ENCODE measurements at regions not wholly inside any gene's neighbourhood (a gene's known extent, or its start where the extent isn't known, plus 50 kb on each side); places are given as distances from the start of the nearest gene placed in this dataset.

DNA sequence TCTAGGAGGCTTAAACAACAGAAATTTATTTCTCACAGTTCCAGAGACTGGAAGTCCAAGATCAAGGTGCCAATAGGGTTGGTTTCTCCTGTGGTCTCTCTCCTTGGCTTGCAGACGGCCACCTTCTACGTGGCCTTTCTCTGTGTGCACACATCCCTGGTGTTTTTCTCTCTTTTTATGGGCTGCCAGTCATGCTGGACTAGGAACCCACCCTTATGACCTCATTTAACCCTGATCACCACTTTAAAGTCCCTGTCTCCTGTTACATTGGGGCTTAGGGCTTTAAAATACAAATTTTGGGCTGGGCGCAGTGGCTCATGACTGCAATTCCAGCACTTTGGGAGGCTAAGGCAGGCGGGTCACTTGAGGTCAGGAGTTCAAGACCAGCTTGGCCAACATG lies 157.1 kb downstream of the TLE1 start:
- intact Hi-C loops (cut with micrococcal nuclease): no loop called here

GRCh38 chr9:81531511-81531910 lies 157.8 kb downstream of the TLE1 start:
- intact Hi-C loops (cut with micrococcal nuclease): no loop called here

DNA sequence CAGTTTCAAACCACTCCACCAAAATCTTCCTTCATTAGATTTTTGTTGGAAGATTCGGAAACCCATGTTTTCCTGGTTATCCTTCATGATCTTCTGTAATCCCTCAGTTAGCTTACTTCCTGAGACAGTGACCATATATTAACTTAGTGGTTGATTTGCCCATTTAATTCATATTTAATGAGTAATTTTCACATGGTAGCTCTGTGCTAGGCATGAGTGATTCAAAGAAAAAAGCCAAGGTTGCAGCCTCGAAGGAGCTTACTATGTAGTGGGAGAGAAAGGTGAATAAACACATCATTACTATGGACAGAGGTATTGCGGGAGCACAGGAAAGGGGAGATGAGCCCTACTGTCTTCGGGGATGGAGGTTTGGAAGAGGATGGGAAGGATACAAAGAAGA lies 158.5 kb downstream of the TLE1 start:
- intact Hi-C loops (cut with micrococcal nuclease): no loop called here

DNA sequence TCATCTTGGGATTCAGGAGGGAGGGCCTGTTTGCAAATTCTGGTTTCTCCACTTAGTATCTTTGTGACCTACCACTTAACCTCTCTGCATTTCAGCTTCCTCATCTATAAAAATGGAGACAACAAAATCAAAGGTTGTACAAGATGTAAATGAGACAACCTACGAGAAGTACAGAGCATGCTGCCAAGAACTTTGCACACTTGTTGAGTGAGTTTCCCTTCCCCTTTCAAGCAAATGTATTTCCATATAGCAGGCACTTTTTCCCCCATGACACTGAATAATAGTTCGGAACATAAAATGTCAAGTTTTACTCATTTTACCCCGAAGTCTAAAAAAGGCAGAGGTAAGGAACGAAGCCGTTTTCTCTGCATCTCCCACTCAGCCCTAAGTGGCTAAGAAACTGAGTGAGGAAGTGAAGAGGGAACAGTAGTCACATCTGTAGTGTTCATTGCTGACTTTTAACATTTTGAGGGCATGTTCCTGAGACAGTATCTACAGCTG lies 159.0 kb downstream of the TLE1 start:
- intact Hi-C loops (cut with micrococcal nuclease): no loop called here

DNA sequence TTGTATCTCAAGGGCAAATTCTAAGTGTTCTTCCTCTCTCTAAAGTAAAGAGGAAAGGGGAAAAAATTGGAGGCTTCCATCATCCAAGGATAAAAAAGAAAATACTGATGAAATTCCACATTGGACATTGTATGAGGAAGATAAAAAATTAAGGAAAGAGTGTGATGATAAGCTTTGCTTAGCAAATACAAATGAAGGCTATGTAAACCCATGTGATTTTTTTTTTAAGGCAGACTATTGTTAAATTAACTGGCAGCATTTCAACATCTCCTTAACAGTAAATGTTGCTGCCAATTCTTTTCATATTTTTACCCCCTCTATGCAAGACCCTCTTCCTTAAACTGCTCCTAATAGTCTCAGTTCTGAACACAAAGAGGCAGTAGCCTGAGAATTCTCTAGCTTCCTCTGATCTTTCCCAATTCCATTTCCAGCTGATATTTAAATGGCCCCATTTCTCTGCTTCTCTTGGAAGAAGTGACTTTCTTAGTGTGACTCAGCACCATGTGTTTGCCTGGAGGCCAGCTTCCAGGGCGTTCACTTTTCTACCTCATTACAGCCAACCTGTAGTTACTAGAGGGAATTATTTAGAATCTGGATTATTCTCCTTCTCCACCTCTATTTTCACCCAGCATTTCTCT lies 159.7 kb downstream of the TLE1 start:
- intact Hi-C loops (cut with micrococcal nuclease): no loop called here

- intact Hi-C loops (cut with micrococcal nuclease): no loop called here
These were observed 162.8 kb downstream of the TLE1 start for GRCh38 chr9:81526587-81526986.

DNA sequence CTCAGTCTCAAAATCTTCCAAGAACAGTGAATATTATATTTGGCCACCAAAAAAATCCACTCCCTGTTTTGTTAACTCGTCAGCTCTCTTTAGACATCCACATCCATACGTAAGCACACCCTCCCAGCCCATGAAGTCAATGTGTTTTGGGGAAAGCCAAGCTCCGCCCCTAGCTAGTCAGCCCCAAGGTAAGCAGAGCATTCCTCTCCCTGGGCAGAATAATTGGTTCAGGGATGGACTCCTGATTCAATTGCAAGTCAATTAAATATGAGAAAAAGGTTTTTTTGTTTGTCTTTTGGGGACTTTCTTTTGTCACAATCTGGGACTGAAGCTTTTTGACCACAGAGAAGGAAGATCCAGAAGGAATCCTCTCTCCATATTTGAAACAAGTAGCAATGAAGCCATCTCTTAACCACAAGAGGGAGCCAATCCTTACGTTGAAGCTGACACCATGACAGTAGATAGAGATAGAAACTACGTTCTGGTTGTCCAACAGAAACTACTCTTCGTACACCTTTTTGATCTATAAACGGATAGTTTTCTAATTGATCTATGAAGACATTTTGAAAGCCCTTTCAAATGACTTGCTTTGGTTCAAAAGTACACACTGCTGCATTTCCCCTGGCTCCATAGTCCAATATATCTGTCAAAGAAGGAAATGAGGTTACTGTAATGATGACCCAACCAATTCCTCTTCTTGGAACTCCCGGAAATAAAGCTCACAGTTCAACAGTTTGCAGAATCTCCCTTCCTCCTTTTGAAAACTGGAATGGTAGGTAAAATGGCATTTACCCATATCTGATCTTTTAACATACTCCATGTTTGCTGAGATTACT lies 166.4 kb downstream of the TLE1 start:
- intact Hi-C loops (cut with micrococcal nuclease): no loop called here

DNA sequence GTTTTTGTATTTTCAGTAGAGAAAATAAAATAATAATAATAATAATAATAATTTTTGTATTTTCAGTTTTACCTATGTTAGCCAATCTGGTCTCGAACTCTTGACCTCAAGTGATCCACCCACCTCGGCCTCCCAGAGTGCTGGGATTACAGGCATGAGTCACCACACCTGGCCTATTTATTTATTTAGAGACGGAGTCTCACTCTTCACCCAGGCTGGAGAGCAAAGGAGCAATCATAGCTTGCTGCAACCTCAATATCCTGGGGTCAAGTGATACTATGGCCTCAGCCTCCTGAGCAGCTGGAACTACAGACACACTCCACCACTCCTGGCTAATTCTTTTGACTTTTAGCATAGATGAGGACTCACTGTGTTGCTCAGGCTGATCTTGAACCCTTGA lies 167.5 kb downstream of the TLE1 start:
- intact Hi-C loops (cut with micrococcal nuclease): no loop called here

- intact Hi-C loops (cut with micrococcal nuclease): no loop called here
These were observed 169.4 kb downstream of the TLE1 start for GRCh38 chr9:81519816-81520495.

DNA sequence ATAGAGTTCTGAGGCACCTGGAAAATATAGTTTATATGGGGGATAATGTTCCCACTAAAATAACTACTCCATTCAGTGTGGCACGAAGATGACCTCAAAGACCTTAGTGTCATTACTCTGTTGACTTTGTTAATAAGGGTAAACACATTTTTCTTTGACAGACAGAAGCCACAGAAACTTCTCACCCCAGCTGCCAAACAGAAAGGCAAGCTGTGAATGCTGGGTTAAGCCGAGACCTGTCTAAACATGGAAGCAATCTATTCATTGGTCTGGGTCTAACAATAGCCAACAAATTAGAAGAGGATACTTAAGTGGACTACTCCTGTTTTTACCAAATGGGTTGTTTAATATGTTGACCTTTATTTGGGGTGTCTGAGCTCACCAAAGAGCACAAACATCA lies 171.4 kb downstream of the TLE1 start:
- intact Hi-C loops (cut with micrococcal nuclease): no loop called here

DNA sequence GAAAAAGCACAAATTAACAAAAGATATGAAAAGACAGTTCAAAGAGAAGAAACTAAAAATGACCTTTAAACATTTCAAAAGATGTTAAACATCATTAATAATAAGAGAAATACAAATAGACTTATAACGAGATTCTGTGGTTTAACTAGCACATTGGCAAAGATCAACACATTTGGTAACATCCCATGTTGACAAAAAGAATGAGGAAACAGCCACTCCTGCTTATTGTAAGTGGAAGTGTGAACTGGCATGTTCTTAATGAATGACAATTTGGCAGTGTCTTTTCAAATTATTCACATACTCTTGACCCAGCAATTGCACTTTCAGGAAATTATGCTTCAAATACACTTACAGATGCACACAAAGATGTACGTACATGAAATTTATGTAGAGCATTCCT lies 176.3 kb downstream of the TLE1 start:
- intact Hi-C loops (cut with micrococcal nuclease): no loop called here

GRCh38 chr9:81512641-81513040 lies 176.7 kb downstream of the TLE1 start:
- intact Hi-C loops (cut with micrococcal nuclease): no loop called here

DNA sequence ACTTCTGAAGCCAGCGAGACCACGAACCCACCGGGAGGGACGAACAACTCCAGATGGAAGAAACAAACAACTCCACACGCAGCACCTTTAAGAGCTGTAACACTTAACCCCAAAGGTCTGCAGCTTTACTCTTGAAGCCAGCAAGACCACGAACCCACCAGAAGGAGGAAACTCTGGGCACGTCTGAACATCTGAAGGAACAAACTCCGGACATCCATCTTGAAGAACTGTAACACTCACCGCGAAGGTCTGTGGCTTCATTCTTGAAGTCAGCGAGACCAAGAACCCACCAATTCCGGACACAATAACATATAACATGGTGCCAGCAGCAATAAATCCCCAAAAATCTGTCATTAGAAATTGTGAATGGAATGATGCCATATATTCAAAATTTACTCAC lies 180.9 kb downstream of the TLE1 start:
- intact Hi-C loops (cut with micrococcal nuclease): no loop called here

DNA sequence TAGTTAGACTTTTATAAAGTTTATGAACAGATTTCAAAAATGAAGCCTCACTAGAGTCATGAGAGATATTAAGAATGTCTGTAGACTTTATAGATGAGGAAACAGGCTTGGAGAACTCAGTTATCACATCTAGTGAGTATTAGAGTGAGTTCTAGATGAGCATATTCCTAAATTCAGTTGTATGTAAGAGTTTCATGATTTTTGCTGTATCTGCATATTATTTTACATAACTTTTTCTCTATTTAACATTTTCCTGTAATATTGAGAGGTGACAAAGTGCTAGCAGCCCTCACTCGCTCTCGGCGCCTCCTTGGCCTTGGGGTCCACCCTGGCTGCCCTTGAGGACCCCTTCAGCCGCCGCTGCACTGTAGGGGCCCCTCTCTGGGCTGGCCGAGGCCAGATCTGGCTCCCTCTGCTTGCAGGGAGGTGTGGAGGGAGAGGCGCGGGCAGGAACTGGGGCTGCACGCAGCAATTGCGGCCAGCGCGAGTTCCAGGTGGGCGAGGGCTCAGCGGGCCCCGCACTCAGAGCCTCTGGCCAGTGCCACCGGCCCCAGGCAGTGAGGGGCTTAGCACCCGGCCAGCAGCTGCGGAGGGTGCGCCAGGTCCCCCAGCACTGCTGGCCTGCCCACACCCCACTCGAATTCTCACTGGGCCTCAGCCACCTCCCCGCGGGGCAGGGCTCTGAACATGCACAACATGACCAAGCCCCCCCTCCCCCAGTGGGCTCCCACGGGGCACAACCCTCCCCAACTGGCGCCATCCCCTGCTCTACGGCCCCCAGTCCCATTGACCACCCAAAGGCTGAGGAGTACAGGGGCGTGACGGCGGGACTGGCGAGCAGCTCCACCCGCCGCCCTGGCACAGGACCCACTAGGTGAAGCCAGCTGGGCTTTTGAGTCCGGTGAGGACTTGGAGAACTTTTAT lies 182.1 kb downstream of the TLE1 start:
- intact Hi-C loops (cut with micrococcal nuclease): no loop called here

GRCh38 chr9:81499594-81499993 lies 189.8 kb downstream of the TLE1 start:
- intact Hi-C loops (cut with micrococcal nuclease): no loop called here

DNA sequence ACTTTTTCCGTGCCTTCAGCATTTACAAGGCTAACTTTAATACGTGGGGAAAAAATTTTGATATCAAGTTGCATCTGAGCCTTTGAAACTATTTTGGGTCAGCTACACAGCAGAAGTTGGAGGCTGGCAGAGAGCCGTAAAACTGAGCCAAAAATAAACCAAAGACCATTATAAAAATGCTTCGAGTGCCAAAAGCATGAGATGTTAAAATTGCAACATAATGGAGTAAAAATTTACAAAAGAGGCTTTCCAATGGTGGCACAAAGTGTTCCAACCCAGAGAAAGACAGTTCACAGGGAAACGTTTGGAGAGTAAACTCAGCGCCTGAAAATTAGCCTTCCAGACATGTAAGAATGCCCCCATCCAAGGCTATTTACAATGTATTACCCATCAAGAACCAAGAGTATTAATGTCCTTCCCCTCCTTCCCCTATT lies 190.3 kb downstream of the TLE1 start:
- intact Hi-C loops (cut with micrococcal nuclease): no loop called here

DNA sequence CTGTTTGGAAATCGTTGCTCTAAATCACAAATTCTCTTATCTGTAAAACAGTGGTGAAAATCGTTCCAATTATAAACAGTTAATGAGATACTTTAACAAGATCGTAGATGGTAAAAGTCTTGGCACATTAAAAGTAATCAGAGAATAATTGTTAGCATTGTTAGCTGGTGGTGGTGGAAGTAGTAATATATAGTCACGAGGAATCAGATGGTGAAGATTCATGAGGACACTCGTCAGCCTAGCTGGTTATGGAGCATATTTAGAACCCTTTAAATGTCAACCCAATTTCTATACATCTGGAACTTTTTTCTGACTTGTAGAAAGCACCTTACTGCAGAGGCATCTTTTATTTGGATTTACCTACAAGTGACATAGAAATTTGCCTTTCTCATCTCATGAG lies 190.8 kb downstream of the TLE1 start:
- intact Hi-C loops (cut with micrococcal nuclease): no loop called here

- intact Hi-C loops (cut with micrococcal nuclease): no loop called here
These were observed 192.3 kb downstream of the TLE1 start for GRCh38 chr9:81497091-81497490.

- intact Hi-C loops (cut with micrococcal nuclease): no loop called here
These were observed 196.5 kb downstream of the TLE1 start for GRCh38 chr9:81492710-81493447.

DNA sequence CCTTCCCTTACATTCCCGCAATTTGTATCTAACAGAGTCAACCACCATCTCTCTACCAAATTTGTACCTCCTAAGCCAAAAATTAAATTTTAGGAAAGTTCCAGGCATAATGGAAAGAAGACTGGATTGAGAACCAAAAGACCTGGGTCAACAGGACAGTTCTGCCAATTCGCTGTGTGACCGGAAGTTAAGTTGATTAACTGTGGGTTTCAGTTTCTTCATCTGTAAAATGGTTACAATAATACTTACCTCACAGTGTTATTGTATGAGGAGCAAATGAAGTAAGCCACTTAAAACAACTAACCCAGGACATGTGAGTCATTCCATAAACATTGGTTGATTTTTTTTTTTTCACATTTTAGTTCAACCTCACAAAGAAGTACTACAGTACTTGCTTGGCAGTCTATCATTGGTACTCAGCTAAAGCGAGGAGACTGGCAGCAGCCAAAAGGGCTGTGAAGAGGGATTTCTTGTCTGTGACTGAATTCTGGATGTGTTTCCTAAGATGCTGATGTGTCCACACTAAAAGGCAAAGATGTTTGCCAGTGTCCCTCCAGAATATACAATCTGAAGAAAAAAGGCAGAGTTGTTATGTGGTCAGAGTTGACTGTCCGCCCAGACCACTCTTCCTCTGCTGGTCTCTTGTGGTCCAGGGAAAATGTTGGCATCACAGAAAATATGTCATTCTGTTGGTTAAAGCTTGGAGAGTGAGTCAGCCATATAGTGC lies 198.6 kb downstream of the TLE1 start:
- intact Hi-C loops (cut with micrococcal nuclease): no loop called here
